CD14-positive monocyte (primary cell): ENCODE measurements at regions not wholly inside any gene's neighbourhood (a gene's known extent, or its start where the extent isn't known, plus 50 kb on each side); places are given as distances from the start of the nearest gene placed in this dataset.
A peak's percentile ranks its signal among the peaks of the same experiment; 100 is the strongest.

Experiments used
- DNase-seq, 3 donors: peaks; one replicate each; pipeline ENCODE4 v3.0.0-alpha.2; 2011 to 2022
- H2AFZ ChIP-seq: 2 replicates; pipeline ENCODE4 v1.6.0; 2012; ENCODE audit warnings: mild to moderate bottlenecking, low read depth, low read length, inconsistent platforms; ENCODE audit not compliant: insufficient read depth, poor library complexity, severe bottlenecking
- H3K27ac ChIP-seq, 2 donors: 1 replicate in 1 of 2; 2 replicates in 1 of 2; pipeline ENCODE4 v1.5.1; 2012 to 2013; ENCODE audit warnings: low read length in 2 of 2, control low read depth in 1 of 2, inconsistent platforms in 1 of 2, low read depth in 1 of 2, mild to moderate bottlenecking in 1 of 2
- H3K27me3 ChIP-seq, 2 donors: one replicate each; pipeline versions ENCODE4 v1.6.0 to v1.6.1; 2011 to 2013; ENCODE audit warnings: low read length in 2 of 2; ENCODE audit not compliant: control insufficient read depth in 2 of 2, insufficient read depth in 2 of 2
- H3K36me3 ChIP-seq, 2 donors: replicated peaks in 1 of 2; 1 replicate in 1 of 2; 2 replicates in 1 of 2; pipeline versions ENCODE4 v1.5.1 to v1.6.1; 2012 to 2013; ENCODE audit warnings: low read length in 2 of 2, control low read depth in 1 of 2, inconsistent platforms in 1 of 2, mild to moderate bottlenecking in 1 of 2; ENCODE audit not compliant: insufficient read depth in 2 of 2, control insufficient read depth in 1 of 2
- H3K4me1 ChIP-seq, 2 donors: 1 replicate in 1 of 2; 2 replicates in 1 of 2; pipeline versions ENCODE4 v1.5.1 to v1.6.1; 2012 to 2013; ENCODE audit warnings: low read length in 2 of 2, control low read depth in 1 of 2, inconsistent platforms in 1 of 2, mild to moderate bottlenecking in 1 of 2, moderate library complexity in 1 of 2; ENCODE audit not compliant: insufficient read depth in 2 of 2, control insufficient read depth in 1 of 2
- H3K4me2 ChIP-seq: replicated peaks from 2 replicates; pipeline ENCODE3; 2012; ENCODE audit warnings: low read length, moderate library complexity, mild to moderate bottlenecking; ENCODE audit not compliant: poor library complexity, severe bottlenecking; ENCODE audit errors: extremely low read depth
- H3K4me3 ChIP-seq, 3 experiments: fragments of 200-600 bp in 1 of 3; sonication (generic) in 1 of 3; replicated peaks in 1 of 3; 1 replicate in 2 of 3; 2 replicates in 1 of 3; pipeline ENCODE4 v1.5.1; 2011 to 2013; ENCODE audit warnings: low read length in 3 of 3, mild to moderate bottlenecking in 3 of 3, control low read depth in 2 of 3, low read depth in 2 of 3, inconsistent platforms in 1 of 3, moderate library complexity in 1 of 3
- H3K79me2 ChIP-seq: 2 replicates; pipeline ENCODE4 v1.6.0; 2012; ENCODE audit warnings: mild to moderate bottlenecking, control low read depth, inconsistent platforms, low read length, moderate library complexity; ENCODE audit not compliant: insufficient read depth
- H3K9ac ChIP-seq: 2 replicates; pipeline ENCODE4 v1.6.0; 2017; ENCODE audit warnings: low read length, mild to moderate bottlenecking; ENCODE audit not compliant: insufficient read depth, poor library complexity, severe bottlenecking
- H3K9me3 ChIP-seq, 2 donors: replicated peaks in 1 of 2; 1 replicate in 1 of 2; 2 replicates in 1 of 2; pipeline versions ENCODE4 v1.5.1 to v1.6.1; 2012 to 2013; ENCODE audit warnings: low read length in 2 of 2, control low read depth in 1 of 2; ENCODE audit not compliant: control insufficient read depth in 1 of 2, insufficient read depth in 1 of 2
- H4K20me1 ChIP-seq: 2 replicates; pipeline ENCODE4 v1.6.0; 2012; ENCODE audit warnings: mild to moderate bottlenecking, low read length, control low read depth, moderate library complexity; ENCODE audit not compliant: insufficient read depth
- H3K27ac Mint-ChIP-seq, 7 donors: one replicate each; pipeline ENCODE4 v1.8.0; 2020; ENCODE audit warnings: mild to moderate bottlenecking in 7 of 7, mixed read lengths in 7 of 7, moderate library complexity in 6 of 7, inconsistent platforms in 2 of 7
- H3K27me3 Mint-ChIP-seq, 3 donors: one replicate each; pipeline ENCODE4 v1.8.0; 2021 to 2022; ENCODE audit warnings: low read depth in 3 of 3, mild to moderate bottlenecking in 3 of 3, mixed read lengths in 3 of 3, moderate library complexity in 3 of 3, inconsistent platforms in 1 of 3
- H3K36me3 Mint-ChIP-seq, 2 donors: one replicate each; pipeline ENCODE4 v1.8.0; 2020; ENCODE audit warnings: mixed read lengths in 2 of 2, inconsistent platforms in 1 of 2, mild to moderate bottlenecking in 1 of 2
- H3K4me1 Mint-ChIP-seq: one replicate; pipeline ENCODE4 v1.8.0; 2020; ENCODE audit warnings: mild to moderate bottlenecking, mixed read lengths
- H3K4me3 Mint-ChIP-seq, 2 donors: one replicate each; pipeline ENCODE4 v1.8.0; 2020; ENCODE audit warnings: mild to moderate bottlenecking in 2 of 2, mixed read lengths in 2 of 2, moderate library complexity in 1 of 2
- H3K9me3 Mint-ChIP-seq, 7 donors: one replicate each; pipeline ENCODE4 v1.8.0; 2020 to 2022; ENCODE audit warnings: mixed read lengths in 7 of 7, mild to moderate bottlenecking in 6 of 7, moderate library complexity in 6 of 7, inconsistent platforms in 2 of 7
- WGBS: methylation state at CpG from one replicate; pipeline ENCODE4 v1.1.5; 2013; ENCODE audit warnings: missing lambda C conversion rate; ENCODE audit not compliant: insufficient coverage; 5-methylcytosine and 5-hydroxymethylcytosine counted together
- intact Hi-C, 2 donors: fragments of 100-400 bp; cut with micrococcal nuclease; formaldehyde crosslinking; loops; one replicate each; pipeline versions ENCODE4 v1.15.0 to v1.15.1; 2023
- TF ChIP-seq, protein P1 (sequence below): fragments of 200-600 bp; IDR thresholded peaks from one replicate; pipeline ENCODE4 v1.8.0; 2022; ENCODE audit warnings: antibody characterized with exemption, mild to moderate bottlenecking

GRCh38 chr7:42611961-42612360 is 299.9 kb downstream of the C7orf25 start:
- Mint-ChIP-seq H3K36me3 (no peaks in the 10 kb centered on the region), H3K4me3 (no peak overlapping the region), H3K4me1 (no peaks in the 10 kb centered on the region), H3K27me3 (peaks cover 0 to 2% (median 2%) of the 10 kb centered on the region in 3 donors), H3K27ac (no peak overlapping the region), H3K9me3 (peaks cover 0 to 6% (median 1%) of the 10 kb centered on the region in 7 donors)
- Histone ChIP-seq H3K9me3 (peaks cover 3% of the 10 kb centered on the region in 2 donors), H3K9ac (no peak overlapping the region), H3K79me2 (no peaks in the 10 kb centered on the region), H3K36me3 (no peaks in the 10 kb centered on the region), H3K4me1 (no peaks in the 10 kb centered on the region), H4K20me1 (no peaks in the 10 kb centered on the region), H3K4me3 (no peak overlapping the region), H3K27ac (no peak overlapping the region), H3K27me3 (no peaks in the 10 kb centered on the region), H3K4me2 (no peak overlapping the region), H2AFZ (no peak overlapping the region)
- WGBS = 100% methylated on average over 1 of the region's 1 CpG
- TF ChIP-seq, protein P1, sequence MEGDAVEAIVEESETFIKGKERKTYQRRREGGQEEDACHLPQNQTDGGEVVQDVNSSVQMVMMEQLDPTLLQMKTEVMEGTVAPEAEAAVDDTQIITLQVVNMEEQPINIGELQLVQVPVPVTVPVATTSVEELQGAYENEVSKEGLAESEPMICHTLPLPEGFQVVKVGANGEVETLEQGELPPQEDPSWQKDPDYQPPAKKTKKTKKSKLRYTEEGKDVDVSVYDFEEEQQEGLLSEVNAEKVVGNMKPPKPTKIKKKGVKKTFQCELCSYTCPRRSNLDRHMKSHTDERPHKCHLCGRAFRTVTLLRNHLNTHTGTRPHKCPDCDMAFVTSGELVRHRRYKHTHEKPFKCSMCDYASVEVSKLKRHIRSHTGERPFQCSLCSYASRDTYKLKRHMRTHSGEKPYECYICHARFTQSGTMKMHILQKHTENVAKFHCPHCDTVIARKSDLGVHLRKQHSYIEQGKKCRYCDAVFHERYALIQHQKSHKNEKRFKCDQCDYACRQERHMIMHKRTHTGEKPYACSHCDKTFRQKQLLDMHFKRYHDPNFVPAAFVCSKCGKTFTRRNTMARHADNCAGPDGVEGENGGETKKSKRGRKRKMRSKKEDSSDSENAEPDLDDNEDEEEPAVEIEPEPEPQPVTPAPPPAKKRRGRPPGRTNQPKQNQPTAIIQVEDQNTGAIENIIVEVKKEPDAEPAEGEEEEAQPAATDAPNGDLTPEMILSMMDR = no peak
- intact Hi-C loops = no loop called here
- no peak for DNase-seq

DNA sequence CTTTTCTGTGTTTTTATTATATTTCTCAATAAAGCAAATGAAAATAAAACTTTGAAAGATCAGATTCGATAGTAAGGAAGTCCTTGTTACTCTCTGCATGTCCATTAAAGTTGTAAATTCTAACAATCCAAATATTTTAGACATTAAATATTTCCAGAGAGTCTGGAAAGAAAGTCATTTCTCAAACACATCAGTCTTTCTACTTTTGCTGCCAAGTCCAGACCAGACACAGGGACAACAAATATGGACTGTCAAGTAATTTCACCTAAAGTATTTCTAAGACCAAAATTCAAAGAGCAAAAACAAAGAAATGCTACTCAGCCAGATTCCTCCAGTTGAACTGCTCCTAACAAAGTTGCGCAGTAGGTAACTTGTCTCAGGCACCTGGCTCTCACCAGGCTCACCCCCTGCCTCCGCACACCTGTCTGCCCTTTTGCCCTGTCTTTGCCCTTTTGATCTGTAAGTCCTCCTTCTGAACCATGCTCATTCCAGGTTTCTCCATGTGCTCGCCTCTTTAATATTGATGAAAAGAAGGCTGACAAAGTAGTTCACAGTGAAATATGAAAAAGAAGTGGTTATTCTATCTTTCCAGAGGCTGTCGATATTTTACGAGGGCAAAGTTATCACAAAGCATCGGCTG is 300.5 kb downstream of the C7orf25 start:
- H3K4me2 ChIP-seq = no peak overlapping the region
- H3K27me3 ChIP-seq = no peaks in the 10 kb centered on the region
- TF ChIP-seq, protein P1 = no peak
- no peak for DNase-seq
- H3K4me3 Mint-ChIP-seq = no peak overlapping the region
- H4K20me1 ChIP-seq = no peaks in the 10 kb centered on the region
- intact Hi-C loops = no loop called here
- no peak overlapping the region for H3K27ac ChIP-seq
- H3K9me3 ChIP-seq = peaks cover 3% of the 10 kb centered on the region in 2 donors
- H3K9me3 Mint-ChIP-seq = peaks cover 0 to 2% (median 0%) of the 10 kb centered on the region in 7 donors
- H3K4me1 Mint-ChIP-seq = no peaks in the 10 kb centered on the region
- WGBS = 100% methylated on average over 3 of the region's 7 CpGs
- H3K4me1 ChIP-seq = no peaks in the 10 kb centered on the region
- no peaks in the 10 kb centered on the region for H3K36me3 Mint-ChIP-seq
- H2AFZ ChIP-seq = no peak overlapping the region
- no peak overlapping the region for H3K4me3 ChIP-seq
- H3K36me3 ChIP-seq = no peaks in the 10 kb centered on the region
- H3K79me2 ChIP-seq = no peaks in the 10 kb centered on the region
- peak overlapping the region in 1 of 7 donors; percentile 55 for H3K27ac Mint-ChIP-seq
- H3K9ac ChIP-seq = no peak overlapping the region
- H3K27me3 Mint-ChIP-seq = peaks cover 0 to 2% (median 0%) of the 10 kb centered on the region in 3 donors
